RWPE2 (cell line): ENCODE measurements at regions not wholly inside any gene's neighbourhood (a gene's known extent, or its start where the extent isn't known, plus 50 kb on each side); places are given as distances from the start of the nearest gene placed in this dataset.

Experiments used
- ATAC-seq: fragments of 200-7000 bp; cut with Tn5 transposase; 3 replicates; pipeline ENCODE4 v1.9.1; 2021; ENCODE audit warnings: low read depth
- DNase-seq: peaks from one replicate; pipeline ENCODE4 v3.0.0-alpha.2; 2020; ENCODE audit warnings: low spot score
- H3K27ac ChIP-seq: fragments of 450-650 bp; 2 replicates; pipeline ENCODE4 v1.5.1; 2017; ENCODE audit warnings: mild to moderate bottlenecking; ENCODE audit not compliant: poor library complexity, severe bottlenecking
- H3K27me3 ChIP-seq: fragments of 250-450 bp; sonication (Bioruptor Pico); 2 replicates; pipeline ENCODE4 v1.5.1; 2021; ENCODE audit warnings: mild to moderate bottlenecking, moderate library complexity; ENCODE audit not compliant: insufficient read depth, poor library complexity, severe bottlenecking
- H3K36me3 ChIP-seq: fragments of 250-450 bp; sonication (Bioruptor Pico); 2 replicates; pipeline ENCODE4 v1.5.1; 2020; ENCODE audit warnings: low read depth, mild to moderate bottlenecking, moderate library complexity
- H3K4me1 ChIP-seq: fragments of 250-450 bp; sonication (Bioruptor Pico); 2 replicates; pipeline ENCODE4 v1.5.1; 2021; ENCODE audit warnings: mild to moderate bottlenecking, moderate library complexity; ENCODE audit not compliant: insufficient read depth, poor library complexity, severe bottlenecking
- H3K4me3 ChIP-seq: fragments of 250-450 bp; sonication (Bioruptor Pico); 2 replicates; pipeline ENCODE4 v1.5.1; 2021; ENCODE audit warnings: mild to moderate bottlenecking, moderate library complexity; ENCODE audit not compliant: severe bottlenecking
- H3K9me3 ChIP-seq: fragments of 250-450 bp; sonication (Bioruptor Pico); 2 replicates; pipeline ENCODE4 v1.5.1; 2021; ENCODE audit warnings: mild to moderate bottlenecking, moderate library complexity; ENCODE audit not compliant: severe bottlenecking
- TF ChIP-seq, protein P1 (sequence below): fragments of 450-650 bp; IDR thresholded peaks from one replicate; pipeline ENCODE4 v1.5.1; 2017; ENCODE audit warnings: mild to moderate bottlenecking, moderate library complexity; ENCODE audit not compliant: poor library complexity, severe bottlenecking

DNA sequence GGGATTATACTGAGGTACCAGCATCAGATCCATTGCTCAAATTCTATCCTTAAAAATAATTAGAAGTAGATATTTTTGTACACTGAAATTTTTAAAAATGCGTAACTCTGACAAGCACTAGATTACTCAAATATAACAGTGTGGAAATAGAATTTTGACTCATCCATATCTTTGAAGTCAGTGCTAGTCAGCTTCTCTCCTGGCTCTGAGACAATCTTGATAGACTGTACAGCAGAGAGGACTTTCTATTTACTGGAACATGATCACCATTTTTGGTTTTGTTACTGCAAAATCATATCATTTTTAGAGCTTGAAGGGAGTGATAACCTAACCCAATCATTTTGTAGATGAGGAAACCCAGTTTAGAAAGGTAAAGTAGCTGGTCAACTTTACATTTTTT lies 195.0 kb downstream of the MTERF1 start:
- Histone ChIP-seq H3K4me3 (no peak overlapping the region), H3K36me3 (no peaks in the 10 kb centered on the region), H3K27ac (no peak overlapping the region), H3K4me1 (peaks cover 6% of the 10 kb centered on the region), H3K27me3 (no peaks in the 10 kb centered on the region), H3K9me3 (no peaks in the 10 kb centered on the region)
- TF ChIP-seq, protein P1, sequence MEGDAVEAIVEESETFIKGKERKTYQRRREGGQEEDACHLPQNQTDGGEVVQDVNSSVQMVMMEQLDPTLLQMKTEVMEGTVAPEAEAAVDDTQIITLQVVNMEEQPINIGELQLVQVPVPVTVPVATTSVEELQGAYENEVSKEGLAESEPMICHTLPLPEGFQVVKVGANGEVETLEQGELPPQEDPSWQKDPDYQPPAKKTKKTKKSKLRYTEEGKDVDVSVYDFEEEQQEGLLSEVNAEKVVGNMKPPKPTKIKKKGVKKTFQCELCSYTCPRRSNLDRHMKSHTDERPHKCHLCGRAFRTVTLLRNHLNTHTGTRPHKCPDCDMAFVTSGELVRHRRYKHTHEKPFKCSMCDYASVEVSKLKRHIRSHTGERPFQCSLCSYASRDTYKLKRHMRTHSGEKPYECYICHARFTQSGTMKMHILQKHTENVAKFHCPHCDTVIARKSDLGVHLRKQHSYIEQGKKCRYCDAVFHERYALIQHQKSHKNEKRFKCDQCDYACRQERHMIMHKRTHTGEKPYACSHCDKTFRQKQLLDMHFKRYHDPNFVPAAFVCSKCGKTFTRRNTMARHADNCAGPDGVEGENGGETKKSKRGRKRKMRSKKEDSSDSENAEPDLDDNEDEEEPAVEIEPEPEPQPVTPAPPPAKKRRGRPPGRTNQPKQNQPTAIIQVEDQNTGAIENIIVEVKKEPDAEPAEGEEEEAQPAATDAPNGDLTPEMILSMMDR: no peak
- peak; percentile 86 for ATAC-seq
- DNase-seq: no peak

DNA sequence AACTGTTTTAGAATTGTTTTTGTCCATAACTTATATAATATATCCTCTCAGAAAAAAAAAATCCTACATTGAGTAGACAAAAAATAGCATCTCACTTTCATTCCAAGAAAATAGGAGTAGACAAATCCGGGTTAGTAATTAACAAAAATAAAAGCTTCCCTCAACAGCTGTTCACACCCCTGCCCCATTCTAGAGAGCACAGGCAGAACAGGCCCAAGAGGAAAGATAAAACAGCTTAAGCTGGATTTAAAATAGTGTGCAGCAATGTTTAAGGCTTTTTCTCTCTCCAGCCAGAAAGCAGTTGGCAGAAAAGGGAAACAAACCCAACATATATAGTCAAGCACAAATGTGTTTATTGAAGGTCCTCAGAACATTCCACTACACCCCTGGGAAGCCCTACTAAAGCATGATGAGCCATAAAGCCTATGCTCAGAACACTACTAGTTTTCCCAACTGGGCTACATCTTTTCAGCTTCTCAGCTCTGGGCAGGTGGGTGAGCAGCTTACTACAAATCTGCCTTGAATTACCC lies 189.9 kb downstream of the MTERF1 start:
- Histone ChIP-seq H3K9me3 (no peaks in the 10 kb centered on the region), H3K27me3 (no peaks in the 10 kb centered on the region), H3K27ac (no peak overlapping the region), H3K36me3 (no peaks in the 10 kb centered on the region), H3K4me1 (no peaks in the 10 kb centered on the region), H3K4me3 (no peak overlapping the region)
- no peak for ATAC-seq
- TF ChIP-seq, protein P1: no peak
- DNase-seq: no peak

DNA sequence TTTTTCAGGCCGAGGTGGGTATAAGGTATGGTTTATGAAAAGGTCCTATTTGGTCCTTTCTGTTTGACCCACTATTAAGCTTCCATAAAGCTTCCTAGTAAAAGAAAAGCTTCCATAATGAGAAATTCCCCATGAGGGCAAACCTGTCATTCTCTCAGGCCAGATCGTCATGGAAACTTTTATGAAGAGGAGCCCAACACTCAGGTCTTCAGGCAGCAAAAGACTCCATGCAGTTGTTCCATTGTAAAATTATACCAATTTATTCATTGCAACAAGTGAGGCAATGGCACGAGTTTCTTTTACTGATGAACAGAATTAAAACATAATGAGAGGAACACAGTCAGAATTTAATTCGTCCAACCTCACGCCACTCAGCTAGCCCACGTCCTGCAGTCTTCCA lies 188.6 kb downstream of the MTERF1 start:
- TF ChIP-seq, protein P1: no peak
- no peak for DNase-seq
- H3K9me3 ChIP-seq: no peaks in the 10 kb centered on the region
- no peak overlapping the region for H3K27ac ChIP-seq
- no peak for ATAC-seq
- H3K4me3 ChIP-seq: no peak overlapping the region
- no peaks in the 10 kb centered on the region for H3K4me1 ChIP-seq
- H3K36me3 ChIP-seq: no peaks in the 10 kb centered on the region
- no peaks in the 10 kb centered on the region for H3K27me3 ChIP-seq

DNA sequence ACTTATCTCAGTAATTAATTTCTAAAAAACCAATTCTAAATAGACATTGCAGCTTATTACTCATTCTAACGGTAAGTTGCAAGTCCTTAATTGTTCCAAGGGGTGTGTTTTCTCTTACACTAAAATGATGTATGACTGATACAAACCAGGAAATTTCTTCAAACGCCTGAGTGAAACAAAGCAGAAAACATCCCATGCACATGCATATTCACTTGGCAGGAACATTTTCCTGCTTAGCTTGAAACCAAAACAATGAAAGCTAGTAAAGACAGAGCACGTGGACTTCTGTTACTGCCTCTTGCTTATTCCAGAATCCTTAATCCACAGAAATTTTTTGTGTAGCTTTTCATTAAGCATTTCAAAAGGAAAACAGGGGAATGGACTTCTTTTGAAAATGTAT lies 187.7 kb downstream of the MTERF1 start:
- Histone ChIP-seq H3K27ac (no peak overlapping the region), H3K36me3 (no peaks in the 10 kb centered on the region), H3K9me3 (no peaks in the 10 kb centered on the region), H3K4me3 (no peak overlapping the region), H3K4me1 (no peaks in the 10 kb centered on the region), H3K27me3 (no peaks in the 10 kb centered on the region)
- no peak for DNase-seq
- TF ChIP-seq, protein P1: no peak
- ATAC-seq: no peak

DNA sequence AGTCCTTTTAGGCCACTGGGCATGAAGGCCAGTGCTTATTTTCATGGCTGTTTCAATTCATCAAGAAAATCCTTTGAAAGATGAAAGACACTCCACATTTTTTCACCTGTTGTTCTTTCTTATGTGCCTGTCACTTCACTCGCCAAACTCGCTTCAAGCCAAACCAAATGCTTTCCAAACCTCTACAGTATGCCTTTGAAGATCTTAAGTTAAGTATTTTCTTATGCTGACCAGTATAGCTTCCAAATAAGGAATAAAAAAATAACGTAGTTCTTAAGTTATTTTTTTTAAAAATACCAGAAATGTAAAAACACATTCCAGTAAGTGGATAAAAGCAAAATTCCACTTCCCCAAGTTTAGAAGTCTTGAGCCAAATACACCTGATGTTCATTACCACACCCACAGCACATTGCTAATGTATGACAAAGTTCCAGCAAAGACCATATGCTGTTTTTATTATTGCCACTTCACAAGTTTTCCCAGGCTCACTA lies 186.1 kb downstream of the MTERF1 start:
- no peaks in the 10 kb centered on the region for H3K27me3 ChIP-seq
- H3K4me3 ChIP-seq: no peak overlapping the region
- H3K36me3 ChIP-seq: no peaks in the 10 kb centered on the region
- no peak for DNase-seq
- H3K4me1 ChIP-seq: no peaks in the 10 kb centered on the region
- TF ChIP-seq, protein P1: no peak
- no peak overlapping the region for H3K27ac ChIP-seq
- no peak for ATAC-seq
- H3K9me3 ChIP-seq: no peaks in the 10 kb centered on the region
